ENCODE measurements at regions not wholly inside any gene's neighbourhood (a gene's known extent, or its start where the extent isn't known, plus 50 kb on each side); places are given as distances from the start of the nearest gene placed in this dataset.

- POLR2A ChIA-PET: no interaction called here
- DNase-seq (ENCODE audit: extremely low spot score): no peak
- no peak for TF ChIP-seq ELF4 (IDR thresholded peaks at IDR 0.05)
- no peak for TF ChIP-seq HDGF (IDR thresholded peaks at IDR 0.05; ENCODE audit: borderline replicate concordance)
- TF ChIP-seq SP1 (IDR thresholded peaks at IDR 0.05): no peak
- TF ChIP-seq NFRKB (IDR thresholded peaks at IDR 0.05): no peak
- TF ChIP-seq ZNF384 (IDR thresholded peaks at IDR 0.05): no peak
- CTCF ChIA-PET: no interaction called here
These were observed 169.6 kb upstream of the FRMD6 start for GRCh38 chr14:51482102-51482501.

DNA sequence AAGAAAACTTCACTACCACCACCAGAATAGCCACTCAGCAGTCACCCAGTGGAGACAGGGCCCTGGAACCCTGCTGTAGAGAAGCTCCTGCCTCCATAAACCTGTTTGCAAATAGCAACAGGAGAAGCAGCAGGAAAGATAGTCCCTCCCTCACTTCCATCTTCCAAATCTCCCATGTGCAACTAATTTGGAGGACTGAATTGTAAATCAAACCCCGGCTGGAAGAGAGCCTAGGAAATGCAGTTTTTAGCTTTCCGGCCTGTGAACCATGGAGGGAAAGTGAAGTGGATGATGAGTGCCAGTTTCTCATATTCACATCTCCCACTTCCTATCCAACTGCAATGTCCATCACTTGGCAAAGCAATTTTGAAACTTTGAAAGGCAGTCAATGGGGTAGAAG is 167.2 kb upstream of the FRMD6 start:
- TF ChIP-seq NFRKB (IDR thresholded peaks at IDR 0.05): no peak
- no peak for TF ChIP-seq FOXA1 (IDR thresholded peaks at IDR 0.05)
- POLR2A ChIA-PET: no interaction called here
- DNase-seq (ENCODE audit: extremely low spot score): no peak
- CTCF ChIA-PET: no interaction called here

GRCh38 chr14:51485733-51486132 is 166.0 kb upstream of the FRMD6 start:
- no peak for TF ChIP-seq FOXK2 (IDR thresholded peaks at IDR 0.05)
- TF ChIP-seq L3MBTL2 (conservative IDR thresholded peaks at IDR 0.05): no peak
- TF ChIP-seq ELF4 (IDR thresholded peaks at IDR 0.05): no peak
- no peak for TF ChIP-seq HDGF (IDR thresholded peaks at IDR 0.05; ENCODE audit: borderline replicate concordance)
- TF ChIP-seq, protein P1, sequence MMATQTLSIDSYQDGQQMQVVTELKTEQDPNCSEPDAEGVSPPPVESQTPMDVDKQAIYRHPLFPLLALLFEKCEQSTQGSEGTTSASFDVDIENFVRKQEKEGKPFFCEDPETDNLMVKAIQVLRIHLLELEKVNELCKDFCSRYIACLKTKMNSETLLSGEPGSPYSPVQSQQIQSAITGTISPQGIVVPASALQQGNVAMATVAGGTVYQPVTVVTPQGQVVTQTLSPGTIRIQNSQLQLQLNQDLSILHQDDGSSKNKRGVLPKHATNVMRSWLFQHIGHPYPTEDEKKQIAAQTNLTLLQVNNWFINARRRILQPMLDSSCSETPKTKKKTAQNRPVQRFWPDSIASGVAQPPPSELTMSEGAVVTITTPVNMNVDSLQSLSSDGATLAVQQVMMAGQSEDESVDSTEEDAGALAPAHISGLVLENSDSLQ (IDR thresholded peaks at IDR 0.05): no peak
- TF ChIP-seq BHLHE40 (IDR thresholded peaks at IDR 0.05; ENCODE audit: borderline replicate concordance): no peak
- no peak for TF ChIP-seq TARDBP (IDR thresholded peaks at IDR 0.05)
- TF ChIP-seq LEF1 (IDR thresholded peaks at IDR 0.05; ENCODE audit: borderline replicate concordance): no peak
- no peak for TF ChIP-seq FOXA1 (IDR thresholded peaks at IDR 0.05)
- TF ChIP-seq ZNF384 (IDR thresholded peaks at IDR 0.05): no peak
- no peak for TF ChIP-seq NFRKB (IDR thresholded peaks at IDR 0.05)
- no peak for TF ChIP-seq CTBP1 (IDR thresholded peaks at IDR 0.05; ENCODE audit: borderline replicate concordance)
- TF ChIP-seq SP1 (IDR thresholded peaks at IDR 0.05): no peak
- TF ChIP-seq SUZ12 (IDR thresholded peaks at IDR 0.05): no peak
- TF ChIP-seq FOXM1 (IDR thresholded peaks at IDR 0.05; ENCODE audit: borderline replicate concordance): no peak
- TF ChIP-seq ARNT (IDR thresholded peaks at IDR 0.05): no peak
- CTCF ChIA-PET: no interaction called here
- no peak for DNase-seq (ENCODE audit: extremely low spot score)
- POLR2A ChIA-PET: no interaction called here

- ChIA-PET CTCF (no interaction called here), POLR2A (no interaction called here)
- no peak for TF ChIP-seq HDGF (IDR thresholded peaks at IDR 0.05; ENCODE audit: borderline replicate concordance)
- TF ChIP-seq SP1 (IDR thresholded peaks at IDR 0.05): no peak
- TF ChIP-seq L3MBTL2 (conservative IDR thresholded peaks at IDR 0.05): no peak
- TF ChIP-seq TARDBP (IDR thresholded peaks at IDR 0.05): no peak
- no peak for TF ChIP-seq SUZ12 (IDR thresholded peaks at IDR 0.05)
- TF ChIP-seq FOXK2 (IDR thresholded peaks at IDR 0.05): no peak
- TF ChIP-seq ZNF384 (IDR thresholded peaks at IDR 0.05): no peak
- TF ChIP-seq, protein P1 (IDR thresholded peaks at IDR 0.05): no peak
- TF ChIP-seq ELF4 (IDR thresholded peaks at IDR 0.05): no peak
- TF ChIP-seq CTBP1 (IDR thresholded peaks at IDR 0.05; ENCODE audit: borderline replicate concordance): no peak
- no peak for TF ChIP-seq FOXM1 (IDR thresholded peaks at IDR 0.05; ENCODE audit: borderline replicate concordance)
- no peak for TF ChIP-seq NFRKB (IDR thresholded peaks at IDR 0.05)
- TF ChIP-seq LEF1 (IDR thresholded peaks at IDR 0.05; ENCODE audit: borderline replicate concordance): no peak
- TF ChIP-seq ARNT (IDR thresholded peaks at IDR 0.05): no peak
- no peak for TF ChIP-seq FOXA1 (IDR thresholded peaks at IDR 0.05)
- no peak for TF ChIP-seq BHLHE40 (IDR thresholded peaks at IDR 0.05; ENCODE audit: borderline replicate concordance)
- DNase-seq (ENCODE audit: extremely low spot score): no peak
These were observed 163.9 kb upstream of the FRMD6 start for GRCh38 chr14:51487848-51488247.

- no peak for TF ChIP-seq ZNF384 (IDR thresholded peaks at IDR 0.05)
- TF ChIP-seq ELF4 (IDR thresholded peaks at IDR 0.05): no peak
- TF ChIP-seq ARNT (IDR thresholded peaks at IDR 0.05): no peak
- TF ChIP-seq, protein P1 (IDR thresholded peaks at IDR 0.05): no peak
- no peak for TF ChIP-seq NFRKB (IDR thresholded peaks at IDR 0.05)
- no peak for TF ChIP-seq L3MBTL2 (conservative IDR thresholded peaks at IDR 0.05)
- TF ChIP-seq FOXA1 (IDR thresholded peaks at IDR 0.05): no peak
- no peak for TF ChIP-seq FOXK2 (IDR thresholded peaks at IDR 0.05)
- no peak for TF ChIP-seq HDGF (IDR thresholded peaks at IDR 0.05; ENCODE audit: borderline replicate concordance)
- TF ChIP-seq TARDBP (IDR thresholded peaks at IDR 0.05): no peak
- TF ChIP-seq SP1 (IDR thresholded peaks at IDR 0.05): no peak
- no peak for TF ChIP-seq CTBP1 (IDR thresholded peaks at IDR 0.05; ENCODE audit: borderline replicate concordance)
- no peak for TF ChIP-seq SUZ12 (IDR thresholded peaks at IDR 0.05)
- no peak for TF ChIP-seq LEF1 (IDR thresholded peaks at IDR 0.05; ENCODE audit: borderline replicate concordance)
- no peak for TF ChIP-seq BHLHE40 (IDR thresholded peaks at IDR 0.05; ENCODE audit: borderline replicate concordance)
- no peak for TF ChIP-seq FOXM1 (IDR thresholded peaks at IDR 0.05; ENCODE audit: borderline replicate concordance)
- no peak for DNase-seq (ENCODE audit: extremely low spot score)
- POLR2A ChIA-PET: no interaction called here
- CTCF ChIA-PET: no interaction called here
These were observed 163.0 kb upstream of the FRMD6 start for GRCh38 chr14:51488569-51489220.

DNA sequence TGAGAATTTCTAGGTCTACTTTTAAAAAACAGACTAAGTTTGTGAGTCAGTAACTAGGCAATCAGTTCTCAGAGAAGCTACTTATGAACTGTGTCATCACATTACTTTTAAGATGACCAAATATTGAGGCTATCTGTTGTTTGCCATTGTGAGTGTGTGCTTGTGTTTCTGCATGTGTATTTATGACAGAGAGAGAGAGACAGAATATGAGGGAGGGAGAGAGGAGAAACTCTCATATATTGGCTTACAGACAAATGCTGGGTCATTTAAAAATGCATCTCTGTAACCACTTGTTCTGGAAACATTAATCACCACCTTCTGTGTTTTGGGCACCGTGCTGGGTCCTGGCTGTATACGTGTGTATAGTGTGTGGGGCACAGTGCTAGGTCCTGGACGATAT is 161.5 kb upstream of the FRMD6 start:
- POLR2A ChIA-PET: no interaction called here
- DNase-seq (ENCODE audit: extremely low spot score): no peak
- CTCF ChIA-PET: no interaction called here
- TF ChIP-seq ARNT (IDR thresholded peaks at IDR 0.05) (no peak), L3MBTL2 (conservative IDR thresholded peaks at IDR 0.05) (no peak), NFRKB (IDR thresholded peaks at IDR 0.05) (no peak), BHLHE40 (IDR thresholded peaks at IDR 0.05; ENCODE audit: borderline replicate concordance) (no peak)
- TF ChIP-seq, protein P1 (IDR thresholded peaks at IDR 0.05): no peak

Measured in HEK293T (cell line).